ENCODE measurements at regions not wholly inside any gene's neighbourhood (a gene's known extent, or its start where the extent isn't known, plus 50 kb on each side); places are given as distances from the start of the nearest gene placed in this dataset.

- no peak overlapping the region for H3K27ac Mint-ChIP-seq
Measured at GRCh38 chr6:56710967-56711366, 68.3 kb upstream of the DST start.

More at GRCh38 chr6:56710967-56711366, 68.3 kb upstream of the DST start:
- Histone ChIP-seq H3F3A (replicated peaks; ENCODE audit: low read depth) (no peaks in the 10 kb centered on the region; the same call in 1 of the 2 replicates), H3K4me1 (ENCODE audit: insufficient read depth) (peaks cover 50% of the 10 kb centered on the region), H3K4me3 (no peak overlapping the region), H3K79me2 (replicated peaks; ENCODE audit: insufficient read depth) (peaks cover 96% of the 10 kb centered on the region), H3K36me3 (ENCODE audit: insufficient read depth) (no peaks in the 10 kb centered on the region), H3K9me2 (ENCODE audit: insufficient read depth) (no peaks in the 10 kb centered on the region), H3K27me3 (ENCODE audit: insufficient read depth) (no peaks in the 10 kb centered on the region), H4K20me1 (replicated peaks; ENCODE audit: insufficient read depth) (no peaks in the 10 kb centered on the region; the same call in 1 of the 2 replicates), H2AFZ (no peak overlapping the region), H3K4me2 (no peak overlapping the region), H3K27ac (ENCODE audit: low read depth) (no peak overlapping the region; the same call in 1 of the 2 replicates)
- TF ChIP-seq EZH2 (IDR thresholded peaks at IDR 0.05; ENCODE audit: low read depth, unreplicated experiment) (no peak), ZNF114 (CRISPR knock-in tag; IDR thresholded peaks at IDR 0.05) (no peak), ZNF331 (CRISPR knock-in tag; IDR thresholded peaks at IDR 0.05; ENCODE audit: low read depth) (no peak), STAT1 (IDR thresholded peaks at IDR 0.05; ENCODE audit: unreplicated experiment) (no peak), REST (IDR thresholded peaks at IDR 0.05; ENCODE audit: unreplicated experiment) (no peak), EZH2phosphoT487 (IDR thresholded peaks at IDR 0.05; ENCODE audit: unreplicated experiment) (no peak), POLR2AphosphoS5 (IDR thresholded peaks at IDR 0.05; ENCODE audit: low read depth) (no peak), CREB1 (CRISPR knock-in tag; IDR thresholded peaks at IDR 0.05; ENCODE audit: low read depth) (no peak), NANOG (IDR thresholded peaks at IDR 0.05; ENCODE audit: borderline replicate concordance) (no peak), ETS1 (IDR thresholded peaks at IDR 0.05) (no peak), ZNF462 (CRISPR knock-in tag; IDR thresholded peaks at IDR 0.05) (no peak), JUNB (IDR thresholded peaks at IDR 0.05; ENCODE audit: unreplicated experiment) (no peak), CTCF (conservative IDR thresholded peaks at IDR 0.05; ENCODE audit: low read depth in 2 of 2) (no peak; a peak in 1 of 4 replicates)
- DNase-seq (ENCODE audit: low spot score) = no peak
- ATAC-seq = no peak
- Mint-ChIP-seq H3K27me3 (ENCODE audit: insufficient read depth, low read depth, poor library complexity) (peaks cover 2% of the 10 kb centered on the region), H3K4me3 (no peak overlapping the region), H3K9me3 (no peaks in the 10 kb centered on the region), H3K4me1 (peaks cover 50% of the 10 kb centered on the region), H3K36me3 (ENCODE audit: low read depth) (no peaks in the 10 kb centered on the region)

Measured in GM23338 (cell line).